ENCODE measurements at regions not wholly inside any gene's neighbourhood (a gene's known extent, or its start where the extent isn't known, plus 50 kb on each side); places are given as distances from the start of the nearest gene placed in this dataset.

GRCh38 chr10:32110790-32111189 is 54.6 kb upstream of the KIF5B start:
- POLR2A ChIA-PET (ENCODE audit: low non-redundant PET) = no interaction called here
- no peak for TF ChIP-seq CTCF (conservative IDR thresholded peaks at IDR 0.05; ENCODE audit: low read depth)
- DNase-seq (ENCODE audit: low spot score) = no peak
- no peak overlapping the region for H3K27ac ChIP-seq
- CTCF ChIA-PET = no interaction called here

GRCh38 chr10:32109603-32110002 is 53.4 kb upstream of the KIF5B start:
- H3K27ac ChIP-seq = no peak overlapping the region
- CTCF ChIA-PET = no interaction called here
- no peak for DNase-seq (ENCODE audit: low spot score)
- POLR2A ChIA-PET (ENCODE audit: low non-redundant PET) = no interaction called here
- TF ChIP-seq CTCF (conservative IDR thresholded peaks at IDR 0.05; ENCODE audit: low read depth) = no peak

Data from RWPE1 (cell line).